Cerebellar nuclear complex (tissue), 1 donor: ENCODE measurements at regions not wholly inside any gene's neighbourhood (a gene's known extent, or its start where the extent isn't known, plus 50 kb on each side); places are given as distances from the start of the nearest gene placed in this dataset.
"Not testable (repeated sequence)": the region's sequence is repeated elsewhere in the genome, so short reads cannot be mapped to it uniquely, and the experiment has no call there.

Experiments used
- DNase-seq, 2 experiments: peaks; one replicate each; lab custom pipeline; 2025; lab: John Stamatoyannopoulos, UW

DNA sequence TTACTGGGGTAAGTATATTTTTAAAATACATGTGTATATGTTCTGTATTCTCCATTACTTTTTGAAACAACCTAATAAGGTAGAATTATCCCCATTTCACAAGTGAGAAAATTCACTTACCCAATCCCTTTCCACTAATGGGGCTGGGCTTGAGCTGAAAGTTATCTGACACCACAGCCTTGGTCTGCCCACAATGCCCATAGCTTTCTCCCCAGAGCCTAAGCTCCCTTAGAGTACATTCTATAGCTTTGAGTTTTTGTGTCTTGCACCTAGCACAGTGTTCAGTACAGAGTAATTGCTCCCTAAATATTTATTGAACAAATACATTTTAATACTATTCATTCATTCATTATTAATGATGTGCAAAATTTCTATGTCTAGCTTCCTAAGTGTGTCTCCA is 152.7 kb upstream of the RUNX1 start:
- no peak for DNase-seq

DNA sequence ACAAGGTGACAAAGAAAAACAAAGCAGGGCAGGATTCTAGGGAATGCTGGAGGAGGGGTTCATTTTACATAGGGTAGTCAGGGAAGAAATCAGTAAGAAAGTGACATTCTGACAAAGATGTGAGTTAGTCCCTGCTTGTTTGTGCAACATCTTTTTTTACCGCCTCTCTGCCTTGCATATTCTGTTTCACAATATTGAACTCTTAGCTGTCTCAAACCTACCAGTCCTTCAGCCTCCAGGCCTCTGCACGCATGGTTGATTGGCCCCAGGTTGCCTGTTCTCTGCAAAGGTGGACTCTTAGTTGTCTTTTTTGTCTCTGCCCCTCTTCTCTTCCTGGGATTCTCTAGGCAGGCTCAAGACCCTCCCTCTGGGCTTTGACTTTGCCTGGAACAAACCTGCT is 152.2 kb upstream of the RUNX1 start:
- no peak for DNase-seq

DNA sequence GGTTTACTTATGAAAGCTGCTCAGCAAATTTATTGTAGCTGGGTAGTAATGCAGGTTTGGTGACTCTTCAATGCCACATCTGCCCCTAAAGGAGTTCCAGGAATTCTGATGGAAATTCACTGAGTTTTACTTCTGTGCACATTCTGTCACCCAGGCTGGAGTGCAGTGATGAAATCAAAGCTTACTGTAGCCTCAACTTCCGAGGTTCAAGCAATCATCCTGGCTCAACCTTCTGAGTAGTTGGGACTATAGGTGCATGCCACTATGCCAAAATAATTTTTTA is 150.6 kb upstream of the RUNX1 start:
- no peak for DNase-seq

DNA sequence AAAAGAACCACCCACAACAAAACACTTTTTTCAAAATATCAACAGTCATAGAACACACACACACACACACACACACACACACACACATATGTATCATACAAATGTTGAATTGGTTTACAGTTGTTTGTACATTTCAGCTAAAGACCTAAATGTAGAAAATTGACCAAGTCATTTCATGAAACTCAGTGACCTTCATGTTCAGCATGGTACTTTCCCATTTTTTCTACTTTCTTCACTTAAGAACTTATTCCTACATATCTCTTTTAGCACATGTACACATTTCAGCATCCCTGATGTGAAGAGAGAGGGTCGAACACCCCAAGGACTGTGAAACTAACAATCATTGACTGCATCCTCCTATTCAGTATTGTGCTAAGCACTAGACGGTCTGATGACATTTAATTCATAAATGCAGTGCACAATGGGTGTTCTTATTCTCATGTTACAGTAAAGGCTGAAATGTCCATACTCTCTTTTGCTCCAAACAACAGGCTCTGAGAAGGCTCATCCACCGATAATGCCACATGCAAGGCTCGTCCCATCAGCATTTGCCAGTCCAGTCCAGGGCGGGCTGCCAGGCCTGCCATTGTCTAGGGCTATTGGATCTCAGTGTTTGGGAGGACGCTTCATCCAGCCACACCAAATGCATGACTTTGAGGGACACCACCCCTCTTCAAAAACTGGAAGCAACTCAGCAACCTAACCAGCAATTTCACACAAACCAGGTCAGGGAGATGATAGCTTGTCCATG is 150.1 kb upstream of the RUNX1 start:
- no peak for DNase-seq

DNA sequence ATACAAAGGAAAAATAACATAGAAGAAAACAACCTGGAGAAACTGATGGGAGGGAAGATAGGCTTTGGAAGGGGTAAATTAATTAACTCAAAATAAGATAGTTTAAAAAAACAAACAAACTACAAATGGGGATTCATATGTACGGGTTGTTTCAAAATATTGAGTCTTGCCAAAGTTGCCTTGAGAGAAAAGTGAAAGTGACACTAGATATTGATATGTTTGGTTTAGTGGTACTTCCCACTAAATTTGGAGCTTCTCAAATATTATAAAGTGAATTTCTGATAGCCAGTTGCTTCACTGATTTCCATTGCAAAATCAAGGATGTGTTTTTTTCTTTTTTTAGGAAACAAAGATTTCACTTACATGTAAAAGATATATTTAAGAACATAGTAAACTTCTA is 149.5 kb upstream of the RUNX1 start:
- DNase-seq = no peak

DNA sequence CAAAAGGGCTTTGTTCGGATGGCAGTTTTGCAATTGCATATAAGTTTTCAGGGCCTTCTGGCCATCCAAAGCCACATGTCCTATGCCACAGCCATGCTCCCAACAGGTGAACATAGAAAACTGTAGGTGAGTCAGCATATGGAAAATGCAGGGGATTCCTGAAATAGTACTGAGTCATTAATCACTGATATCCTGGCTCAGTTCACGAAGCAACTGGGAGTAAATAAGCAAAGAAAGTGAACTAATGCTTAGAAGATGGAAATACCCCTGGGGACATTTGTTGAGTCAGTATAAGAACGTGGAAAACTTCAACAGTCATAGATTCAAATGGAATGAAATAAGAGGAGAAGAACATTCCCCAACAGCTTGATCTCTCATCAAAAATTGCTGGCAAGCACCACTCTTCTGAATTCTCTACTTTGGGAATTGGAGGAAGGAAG is 148.9 kb upstream of the RUNX1 start:
- DNase-seq = no peak

DNA sequence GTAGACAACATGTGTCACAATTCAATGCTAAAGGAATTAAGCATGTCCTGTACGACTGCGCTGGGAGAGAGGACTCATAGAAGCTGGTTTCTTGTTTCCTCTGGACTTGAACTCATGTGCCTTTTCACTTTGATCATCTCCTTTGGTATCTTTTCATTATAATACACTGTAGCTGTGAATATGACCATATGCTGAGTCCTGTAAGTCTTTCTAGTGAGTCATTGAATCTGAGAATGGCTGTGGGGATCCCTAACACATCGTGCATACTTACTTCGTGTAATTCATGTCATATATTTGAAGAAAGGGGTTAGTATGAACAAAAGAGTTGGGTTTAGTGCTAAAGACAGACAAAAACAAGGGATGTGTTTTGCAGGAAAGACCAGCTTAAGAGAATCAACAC is 148.1 kb upstream of the RUNX1 start:
- DNase-seq = no peak

DNA sequence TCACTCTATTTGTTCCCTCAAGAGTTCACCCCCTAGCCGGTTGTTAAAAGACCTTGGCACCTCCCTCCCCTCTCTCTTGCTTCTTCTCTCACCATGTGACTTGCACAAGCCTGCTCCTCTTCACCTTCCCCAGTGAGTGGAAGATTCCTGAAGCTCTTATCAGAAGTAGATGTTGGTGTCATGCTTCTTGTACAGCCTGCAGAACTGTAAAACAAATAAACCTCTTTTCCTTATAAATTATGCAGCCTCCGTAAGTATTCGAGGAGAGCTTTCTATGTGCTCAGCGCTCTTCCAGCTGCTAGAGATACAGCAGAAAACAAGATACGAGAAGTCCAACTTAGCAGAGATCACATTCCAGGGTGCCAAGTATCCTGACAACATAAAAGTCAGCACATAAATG is 147.0 kb upstream of the RUNX1 start:
- DNase-seq = no peak

DNA sequence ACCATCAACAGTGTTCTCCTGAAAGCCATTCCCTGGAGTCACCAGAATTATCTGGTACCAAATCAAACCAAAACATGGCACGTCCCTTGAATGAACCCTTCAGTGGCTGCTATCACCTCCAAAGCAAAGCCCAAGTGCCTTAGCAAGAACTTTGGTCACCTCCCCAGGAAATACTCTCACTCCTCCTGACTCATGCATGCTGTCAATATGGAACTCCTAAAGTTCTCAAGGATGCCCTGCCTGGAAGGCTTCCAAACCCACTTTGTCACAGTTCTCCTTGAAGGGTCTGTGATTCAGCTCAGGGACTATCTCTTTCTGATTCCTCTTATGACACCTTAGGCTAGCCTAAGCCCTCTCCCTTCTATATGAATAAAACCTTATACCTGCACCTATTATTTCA is 146.1 kb upstream of the RUNX1 start:
- no peak for DNase-seq

DNA sequence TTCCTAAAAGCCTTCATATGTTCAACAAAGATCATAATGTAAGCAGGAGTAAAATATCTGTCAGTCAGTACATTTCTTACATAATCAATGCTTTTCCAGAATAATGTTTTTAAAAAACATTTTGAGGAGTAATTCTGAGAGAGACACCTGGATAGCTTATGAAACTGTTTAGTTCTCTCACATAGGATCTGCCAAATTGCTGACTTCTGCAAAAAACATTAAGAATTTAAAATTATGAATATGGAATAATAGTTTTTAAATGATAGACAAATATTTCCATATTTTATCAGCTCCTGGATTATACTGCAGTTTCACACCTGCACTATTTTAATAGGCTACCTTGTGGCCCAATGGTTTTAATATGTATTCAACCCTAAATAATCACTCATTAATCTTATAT is 142.7 kb upstream of the RUNX1 start:
- DNase-seq = no peak

DNA sequence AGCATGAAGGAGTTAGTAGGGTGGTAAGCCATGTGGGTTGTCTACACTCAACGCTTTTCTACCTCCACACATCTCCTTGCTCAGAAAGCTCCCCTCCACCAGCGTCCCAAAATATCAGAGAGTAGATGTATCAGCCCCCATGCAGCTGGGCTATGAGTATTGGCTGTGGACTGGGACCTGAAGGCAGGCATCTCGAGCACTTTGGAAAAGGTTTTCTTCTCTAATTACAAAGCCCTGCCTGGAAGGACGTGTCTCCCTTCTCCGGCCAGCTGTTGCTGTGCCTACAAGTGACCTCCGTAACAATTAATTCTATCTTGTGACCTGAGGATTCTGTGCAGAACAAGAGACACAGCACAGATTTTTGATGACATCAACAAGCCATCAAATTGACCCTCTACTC is 142.0 kb upstream of the RUNX1 start:
- DNase-seq = no peak

DNA sequence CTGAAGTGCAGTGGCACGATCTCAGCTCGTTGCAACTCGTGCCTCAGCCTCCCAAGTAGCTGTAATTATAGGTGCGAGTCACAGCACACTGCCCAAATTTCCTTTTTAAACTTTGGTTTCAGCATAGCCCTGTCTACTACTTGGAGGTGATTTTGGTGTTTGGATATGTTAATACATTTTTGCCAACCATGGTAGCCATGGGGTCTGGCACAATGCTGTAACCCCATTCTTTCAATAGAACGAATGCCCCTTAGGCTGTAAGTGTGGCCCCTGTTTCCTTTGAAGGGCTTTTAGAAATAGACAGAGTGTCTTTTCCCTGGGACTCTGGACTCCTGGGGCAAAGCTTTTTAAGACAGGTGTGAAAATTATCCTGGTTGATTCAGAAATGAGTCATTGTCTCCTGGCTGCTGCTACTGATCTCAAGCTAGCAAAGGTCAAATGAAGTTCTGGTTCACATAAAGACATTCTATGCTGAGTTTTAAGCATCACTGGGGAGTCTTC is 141.1 kb upstream of the RUNX1 start:
- DNase-seq = no peak

DNA sequence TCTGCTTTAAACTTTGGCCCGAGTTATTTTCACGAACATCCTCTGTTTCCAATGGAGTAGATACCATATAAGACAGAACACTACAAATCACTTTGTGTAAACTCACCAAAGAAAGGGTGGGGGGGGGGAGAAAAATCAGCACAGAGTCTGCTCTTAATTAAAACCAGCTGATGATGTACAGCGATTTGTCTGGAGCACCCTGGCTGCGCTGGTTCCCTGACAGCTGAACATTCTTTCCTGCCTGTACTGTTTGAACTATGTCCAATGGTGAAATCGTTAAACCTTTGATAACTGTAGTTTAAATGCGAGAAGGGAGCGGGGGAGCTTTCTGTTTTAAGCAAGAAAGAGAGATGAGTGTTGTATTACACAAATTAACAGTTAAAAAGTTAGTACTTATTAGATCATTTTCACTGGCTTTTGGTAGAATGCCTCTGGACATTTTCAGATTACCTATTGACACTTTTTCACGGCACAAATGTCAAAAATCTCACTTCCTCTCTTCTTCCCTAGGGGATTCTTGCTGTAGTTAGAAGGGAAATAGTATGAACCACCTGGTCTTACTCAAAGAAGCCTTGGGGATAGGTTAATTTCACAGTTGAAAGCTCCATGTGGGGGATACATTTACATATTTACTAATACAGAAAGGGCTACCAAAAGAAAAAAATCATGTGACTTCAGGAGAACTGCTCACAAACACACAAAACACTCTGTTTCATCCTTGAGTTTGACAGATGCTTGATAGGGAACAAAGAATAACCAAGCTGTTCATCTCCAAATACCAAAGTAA is 140.2 kb upstream of the RUNX1 start:
- no peak for DNase-seq

DNA sequence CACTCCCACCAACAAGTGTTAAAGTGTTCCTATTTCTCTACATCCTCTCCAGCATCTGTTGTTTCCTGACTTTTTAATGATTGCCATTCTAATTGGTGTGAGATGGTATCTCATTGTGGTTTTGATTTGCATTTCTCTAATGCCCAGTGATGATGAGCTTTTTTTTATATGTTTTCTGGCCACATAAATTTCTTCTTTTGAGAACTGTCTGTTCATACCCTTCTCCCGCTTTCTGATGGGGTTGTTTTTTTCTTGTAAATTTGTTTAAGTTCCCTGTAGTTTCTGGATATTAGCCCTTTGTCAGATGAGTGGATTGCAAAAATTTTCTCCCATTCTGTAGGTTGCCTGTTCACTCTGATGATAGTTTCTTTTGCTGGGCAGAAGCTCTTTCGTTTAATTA is 134.3 kb upstream of the RUNX1 start:
- DNase-seq = not testable (repeated sequence)

DNA sequence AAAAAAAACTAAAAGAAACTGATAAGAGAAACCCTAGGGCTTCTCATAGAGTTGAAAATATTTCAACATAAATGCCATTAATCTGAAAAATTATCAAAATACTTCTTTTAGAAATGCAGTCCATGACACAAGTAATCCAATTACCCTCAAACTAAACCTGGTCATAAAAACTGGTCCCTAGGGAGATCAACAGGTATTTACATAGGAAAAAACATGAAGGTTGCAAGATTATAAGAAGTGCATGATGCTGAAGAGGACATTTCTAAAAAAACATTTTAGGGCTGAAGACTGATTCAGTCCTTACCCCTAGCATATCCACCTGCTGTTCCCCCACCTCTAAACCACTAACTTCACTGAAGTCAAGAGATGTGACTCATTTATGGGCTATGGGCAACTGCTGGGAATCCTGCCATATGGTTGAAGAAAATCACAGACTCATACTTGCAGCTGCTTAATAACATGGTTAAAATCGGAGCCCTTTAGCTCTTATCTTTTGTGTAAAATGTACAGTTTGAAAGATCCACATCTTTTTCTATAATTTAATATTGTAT is 131.0 kb upstream of the RUNX1 start:
- DNase-seq = no peak

DNA sequence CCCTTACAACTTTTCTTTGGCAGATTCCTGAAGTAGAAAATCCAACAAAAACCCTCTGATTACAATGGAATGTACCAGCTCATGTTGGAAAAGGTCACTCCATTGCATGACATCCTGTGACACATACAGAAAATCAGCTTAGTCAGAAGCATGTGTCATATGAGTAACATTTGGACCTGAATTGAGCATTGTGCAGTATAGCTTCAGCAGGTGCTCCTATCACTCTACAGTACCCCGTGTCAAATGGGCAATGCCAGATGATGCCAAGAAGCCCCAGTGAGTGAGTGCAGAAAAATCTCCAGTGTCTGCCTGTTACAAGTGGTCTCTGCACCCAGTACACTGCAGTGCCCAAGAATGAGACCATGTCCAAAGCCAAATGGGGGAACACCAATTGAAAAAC is 129.7 kb upstream of the RUNX1 start:
- DNase-seq = no peak

DNA sequence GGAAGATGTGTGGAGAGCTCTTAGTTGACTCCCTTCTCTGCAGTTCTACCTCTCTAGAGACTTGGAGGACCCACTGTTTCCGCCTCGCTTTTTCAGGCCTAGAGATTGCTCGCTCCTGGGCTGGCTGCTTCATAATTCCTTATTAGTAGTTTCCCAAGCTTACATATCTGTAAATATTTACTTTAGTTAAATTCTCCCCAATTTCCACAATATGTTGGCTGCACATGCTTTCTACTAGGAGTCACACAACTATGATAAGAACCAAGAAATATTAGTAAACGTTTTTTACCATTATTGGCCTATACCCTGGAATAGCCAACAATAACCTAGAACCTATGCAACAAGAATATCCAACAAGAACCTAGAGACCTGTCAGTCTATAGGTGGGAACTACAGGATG is 129.0 kb upstream of the RUNX1 start:
- no peak for DNase-seq

DNA sequence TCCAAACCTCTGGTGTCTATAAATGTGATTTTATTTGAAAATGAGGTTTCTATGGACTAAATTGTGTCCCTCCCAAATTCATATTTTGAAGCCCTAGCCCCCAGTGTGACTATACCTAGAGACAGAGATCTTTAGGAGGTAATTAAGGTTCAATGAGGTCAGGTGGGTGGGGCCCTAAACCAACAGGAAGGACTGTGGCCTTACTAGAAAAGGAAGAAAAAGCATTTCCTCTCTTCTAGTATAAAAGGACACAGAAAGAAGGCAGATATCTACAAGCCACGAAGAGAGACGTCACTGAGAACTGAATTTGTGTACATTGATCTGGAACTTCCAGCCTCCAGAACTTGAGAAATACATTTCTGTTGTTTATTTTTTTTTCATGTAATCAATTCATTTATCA is 123.1 kb upstream of the RUNX1 start:
- DNase-seq = no peak

DNA sequence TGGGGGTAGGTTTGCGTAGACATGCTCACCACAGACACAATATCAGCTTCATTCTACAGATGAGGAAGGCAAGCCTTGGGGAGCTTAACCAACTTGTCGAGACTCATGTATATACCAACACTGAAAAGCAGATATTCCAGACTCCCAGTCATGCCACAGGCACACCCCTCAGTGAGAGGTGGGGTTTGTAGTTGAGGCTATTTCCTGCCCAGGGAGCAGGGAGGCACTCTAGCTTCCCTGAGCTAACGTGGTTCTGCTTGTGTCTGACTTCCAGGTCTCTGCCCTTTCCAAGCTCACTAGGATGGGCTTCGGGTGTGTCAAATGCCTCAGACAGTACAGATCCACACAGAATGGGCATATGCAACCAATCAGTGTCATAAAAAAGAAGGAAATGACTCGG is 122.3 kb upstream of the RUNX1 start:
- DNase-seq = no peak

DNA sequence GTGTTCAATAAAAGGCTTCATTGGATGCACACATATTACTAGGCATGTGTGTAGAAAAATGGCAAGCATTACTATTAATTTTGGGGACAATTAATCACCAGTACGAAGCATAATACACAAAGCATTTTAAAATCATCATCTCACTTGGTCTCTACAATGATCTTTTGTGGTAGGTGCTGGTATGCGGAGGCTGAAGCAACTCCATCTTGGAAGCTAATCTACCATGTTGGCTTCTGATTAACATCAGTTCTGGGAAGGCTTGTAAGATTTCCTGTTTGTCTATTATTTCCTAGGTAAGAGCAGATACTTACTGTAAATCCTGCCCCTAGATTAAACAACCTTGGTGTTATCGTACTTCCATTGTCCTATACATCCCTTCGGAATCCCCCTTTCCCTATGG is 121.7 kb upstream of the RUNX1 start:
- DNase-seq = no peak

DNA sequence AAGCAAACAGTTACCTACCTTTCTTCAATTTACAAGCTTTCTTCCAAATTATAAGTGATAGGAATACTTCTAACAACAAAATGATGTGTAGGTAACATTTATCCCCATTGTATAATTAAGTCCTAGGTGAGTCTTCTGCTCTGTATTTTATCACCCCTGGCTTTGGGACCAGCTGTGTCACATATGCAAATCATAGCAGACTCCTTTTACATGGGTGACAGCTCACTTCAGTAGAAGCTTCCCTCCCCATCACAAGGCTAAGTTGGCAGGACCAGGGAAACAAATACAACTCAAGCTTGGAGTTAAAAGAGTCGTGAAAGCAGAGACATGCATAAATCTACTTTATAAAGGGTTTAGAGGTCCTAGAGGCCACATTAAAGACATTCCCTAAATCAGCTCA is 121.1 kb upstream of the RUNX1 start:
- no peak for DNase-seq

DNA sequence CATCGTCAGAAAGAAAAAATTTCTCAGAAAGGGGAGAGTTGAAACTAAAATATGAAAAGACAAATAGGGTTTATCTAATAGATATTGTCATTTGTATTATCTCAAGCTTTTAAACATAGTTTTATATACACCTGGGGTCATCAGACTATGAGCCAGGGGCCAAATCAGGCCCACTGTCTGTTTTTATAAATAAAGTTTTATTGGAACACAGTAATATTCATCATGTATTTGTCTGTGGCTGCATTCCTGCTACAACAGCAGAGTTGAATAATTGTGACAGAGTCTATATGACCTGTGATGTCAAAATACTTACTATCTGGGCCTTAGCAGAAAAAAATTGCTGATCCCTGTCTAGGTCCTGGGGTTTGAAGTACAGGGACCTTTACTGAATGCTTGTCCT is 120.5 kb upstream of the RUNX1 start:
- DNase-seq = no peak

DNA sequence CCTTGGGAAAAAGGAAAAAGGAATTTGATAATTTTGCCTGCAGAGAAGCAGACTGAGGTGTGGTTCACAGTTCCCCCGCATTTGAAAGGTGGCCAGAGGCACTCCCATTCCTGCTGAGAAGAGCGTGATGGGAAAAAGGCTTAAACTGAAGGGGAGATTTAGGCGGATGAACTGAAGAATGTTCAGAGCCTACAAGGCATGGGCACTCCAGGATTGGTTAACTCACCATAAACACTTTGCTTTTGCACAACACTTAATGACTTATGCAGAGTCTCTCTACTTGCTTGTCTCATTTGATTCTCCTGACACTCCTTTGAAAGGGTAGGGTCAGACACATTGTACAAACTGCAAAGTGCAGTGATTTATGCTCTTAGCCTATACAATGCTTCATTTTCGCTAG is 119.6 kb upstream of the RUNX1 start:
- no peak for DNase-seq
